NCI-H1092 (cell line): ENCODE measurements at regions not wholly inside any gene's neighbourhood (a gene's known extent, or its start where the extent isn't known, plus 50 kb on each side); places are given as distances from the start of the nearest gene placed in this dataset.

Experiments used
- DNase-seq: peaks from one replicate; lab custom pipeline; 2025; lab: John Stamatoyannopoulos, UW

DNA sequence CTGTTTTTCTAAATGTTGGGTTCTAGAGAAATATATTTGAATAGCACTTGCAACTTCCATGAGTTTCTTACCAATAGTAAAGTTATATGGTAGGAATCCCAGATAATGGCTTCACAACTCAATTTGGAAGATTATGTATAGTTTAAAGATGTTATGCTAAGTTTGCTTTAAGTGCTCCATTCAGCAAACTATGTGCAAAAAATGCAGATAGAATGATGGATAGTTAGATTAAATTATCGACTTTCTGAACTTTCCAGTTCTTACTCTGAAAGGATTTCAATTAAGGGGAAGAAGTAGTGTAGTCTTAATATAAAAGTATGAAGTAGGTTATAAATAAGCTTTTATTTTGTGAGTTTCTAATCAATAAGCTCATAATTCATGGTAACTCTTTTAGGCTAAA lies 60.7 kb upstream of the NFKB1 start:
- no peak for DNase-seq

DNA sequence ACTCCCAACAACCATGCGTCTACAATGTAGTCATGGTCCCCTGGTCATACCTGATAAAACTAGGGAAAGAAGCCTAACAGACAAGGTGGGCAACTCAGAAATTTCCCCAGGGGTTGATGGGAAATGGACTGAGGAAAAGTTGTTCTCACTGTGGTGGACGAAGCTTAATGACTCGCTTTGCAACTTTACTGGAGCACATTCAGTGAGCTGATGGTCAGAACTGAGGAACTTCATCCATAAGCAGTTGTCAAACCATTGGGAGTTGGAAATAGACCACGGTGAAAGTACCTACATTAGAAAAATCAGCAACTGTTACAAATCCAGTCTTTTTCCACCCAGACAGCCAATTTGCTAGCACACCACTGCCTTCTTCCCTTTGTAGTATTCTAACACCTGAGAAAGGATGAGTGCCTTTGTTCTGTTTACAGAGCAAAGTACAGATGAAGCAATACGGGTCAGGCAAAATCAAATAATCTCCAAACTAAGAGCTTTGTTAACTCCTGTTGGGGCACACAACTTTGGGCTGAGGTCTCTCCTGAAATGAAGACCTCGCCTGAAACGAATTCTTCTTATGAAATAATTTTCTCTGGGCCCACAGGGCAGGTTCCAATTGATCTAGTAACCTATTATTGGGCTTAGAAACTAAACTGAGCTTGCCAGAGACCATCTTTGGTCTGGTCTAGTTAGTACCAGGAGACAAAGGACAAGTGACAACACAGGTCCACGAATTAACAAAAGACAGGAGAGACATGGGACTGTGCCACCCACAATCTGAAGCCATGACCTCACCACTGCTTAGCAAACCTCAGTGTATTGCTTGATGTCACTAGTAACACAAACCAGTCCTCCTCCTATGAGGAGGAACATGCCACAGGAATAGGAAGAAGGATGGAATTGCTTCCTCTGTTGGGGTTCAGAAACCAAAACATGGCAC lies 58.9 kb upstream of the NFKB1 start:
- no peak for DNase-seq

DNA sequence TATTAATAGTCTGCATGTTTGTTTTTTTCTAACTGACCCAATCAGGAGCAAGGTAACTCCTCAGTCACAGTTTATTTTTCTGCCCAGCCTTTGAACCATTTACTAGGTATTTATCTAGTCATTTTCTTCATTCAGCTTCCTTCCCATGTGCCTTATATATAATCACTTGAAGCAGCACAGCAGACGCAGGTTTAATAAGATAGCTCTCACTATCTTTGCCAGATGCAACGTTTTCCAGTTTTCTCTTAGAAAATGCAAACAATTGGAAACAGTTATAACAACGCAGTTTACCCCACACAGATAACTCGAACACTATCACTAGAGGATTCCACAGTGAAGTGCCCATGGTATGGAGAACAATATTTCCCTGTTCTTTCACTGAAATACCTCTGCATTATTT lies 56.4 kb upstream of the NFKB1 start:
- no peak for DNase-seq

DNA sequence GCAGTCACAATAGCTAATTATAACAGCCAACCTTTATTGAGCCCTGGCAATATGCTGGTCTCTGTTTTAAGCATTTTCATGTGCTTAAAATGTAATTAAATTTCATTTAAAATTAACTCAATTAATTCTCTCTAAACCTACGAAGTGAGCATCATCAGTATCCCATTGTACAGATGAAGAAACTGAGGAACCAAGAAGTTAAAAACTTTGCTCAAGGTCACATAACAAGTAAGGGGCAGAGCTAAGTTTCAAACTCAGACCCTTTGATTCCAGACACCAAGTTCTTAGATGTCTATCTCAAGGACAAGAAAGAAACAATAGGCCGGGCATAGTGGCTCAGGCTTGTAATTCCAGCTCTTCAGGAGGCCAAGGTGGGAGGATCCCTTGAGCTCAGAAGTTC lies 55.9 kb upstream of the NFKB1 start:
- no peak for DNase-seq

DNA sequence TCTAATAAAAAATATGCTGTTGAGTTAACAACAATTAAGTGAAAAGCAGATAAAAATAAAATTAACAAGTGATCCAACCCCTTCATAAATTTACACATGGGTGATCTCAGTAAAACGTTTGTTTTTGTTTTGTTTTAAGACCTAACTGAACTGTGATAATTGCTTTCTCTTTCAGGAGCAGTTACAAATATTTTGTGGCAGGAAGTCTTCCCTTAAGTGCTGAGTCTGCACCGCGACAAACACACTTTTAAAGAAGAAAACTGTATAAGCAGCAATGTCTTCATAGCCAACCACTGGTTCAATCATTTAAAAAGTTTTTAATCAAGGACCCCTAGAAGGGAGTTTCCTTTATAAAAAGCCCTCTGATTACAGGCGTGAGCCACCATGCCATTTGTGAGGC lies 53.7 kb upstream of the NFKB1 start:
- DNase-seq: no peak

GRCh38 chr4:102449751-102450352 lies 51.3 kb upstream of the NFKB1 start:
- peak; percentile 72 for DNase-seq

DNA sequence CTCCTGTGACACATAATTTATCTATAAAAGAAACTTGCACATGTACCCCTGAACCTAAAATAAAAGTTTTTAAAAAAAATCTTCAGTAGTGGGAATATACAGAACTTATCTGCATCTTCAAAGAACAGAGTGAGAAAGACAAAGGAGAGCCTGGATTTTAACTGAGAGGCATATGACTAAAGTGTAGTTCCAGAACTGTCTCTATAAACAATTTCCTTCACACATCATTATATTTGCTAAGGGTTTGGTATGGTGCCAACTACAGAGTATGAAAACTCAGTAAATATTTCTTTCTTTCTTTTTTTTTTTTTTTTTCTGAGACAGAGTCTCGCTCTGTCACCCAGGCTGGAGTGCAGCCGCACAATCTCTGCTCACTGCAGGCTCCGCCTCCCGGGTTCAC lies 49.9 kb upstream of the NFKB1 start:
- no peak for DNase-seq
